NCI-H1105 treated with DMSO at 0.1 percent for 48 hours (cell line): ENCODE measurements at regions not wholly inside any gene's neighbourhood (a gene's known extent, or its start where the extent isn't known, plus 50 kb on each side); places are given as distances from the start of the nearest gene placed in this dataset.

Experiments
- DNase-seq: peaks from one replicate; lab custom pipeline; 2025; lab: John Stamatoyannopoulos, UW

DNA sequence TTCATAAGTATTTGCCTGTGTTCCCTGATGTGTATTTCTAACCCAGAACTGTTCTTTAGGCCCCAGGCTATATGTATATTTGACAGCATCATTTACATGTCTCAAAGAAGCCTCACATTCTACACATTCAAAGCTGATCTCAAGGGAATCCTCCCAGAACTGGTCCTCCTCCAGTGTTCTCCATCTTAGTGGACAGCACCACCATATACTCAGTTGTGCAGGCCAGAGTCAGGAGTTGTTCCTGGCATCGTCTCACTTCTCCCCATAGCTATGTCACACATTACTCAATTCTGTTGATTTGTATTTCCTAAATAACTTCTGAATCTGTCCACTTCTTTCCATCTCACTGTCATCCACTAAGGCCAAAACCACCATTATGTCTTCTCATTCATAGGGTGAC is 82.8 kb upstream of the TRPC3 start:
- DNase-seq: no peak

DNA sequence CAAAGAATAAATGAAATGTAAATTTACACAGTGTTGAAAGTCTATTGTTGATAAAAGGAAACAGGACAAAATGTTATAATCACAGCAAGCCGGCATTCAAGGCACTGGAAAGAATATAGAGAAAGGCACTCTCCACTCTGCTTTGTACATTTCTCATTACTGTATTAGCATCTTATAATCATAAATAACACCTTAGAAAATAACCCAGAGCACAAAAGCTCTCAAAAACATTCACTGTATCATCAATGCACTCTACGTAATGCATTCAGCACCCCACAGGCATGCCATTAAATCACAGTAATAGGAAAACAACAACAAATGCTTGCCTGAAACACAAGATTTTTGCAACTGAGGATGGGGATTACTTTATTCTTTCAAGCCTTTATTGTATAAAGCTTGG is 75.3 kb upstream of the TRPC3 start:
- DNase-seq: no peak

DNA sequence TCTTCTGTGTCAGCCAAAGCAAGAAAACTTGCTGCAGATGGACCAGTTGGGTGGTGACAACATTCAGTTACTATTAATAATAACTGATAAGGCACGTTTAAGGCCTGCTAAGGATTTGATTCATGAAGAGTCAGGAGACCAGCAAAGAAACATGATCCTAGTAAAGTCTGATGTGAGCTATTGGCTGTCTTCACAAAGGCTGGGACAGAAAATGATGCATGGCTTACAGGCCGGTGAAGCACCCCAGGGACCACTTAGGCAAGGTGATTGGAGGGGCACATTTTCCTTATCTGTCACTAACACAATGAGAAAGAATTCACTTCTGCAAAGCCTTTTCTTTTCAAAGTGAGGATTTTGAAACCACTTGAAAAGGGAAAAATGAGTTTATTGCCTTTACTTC is 65.4 kb upstream of the TRPC3 start:
- DNase-seq: no peak

DNA sequence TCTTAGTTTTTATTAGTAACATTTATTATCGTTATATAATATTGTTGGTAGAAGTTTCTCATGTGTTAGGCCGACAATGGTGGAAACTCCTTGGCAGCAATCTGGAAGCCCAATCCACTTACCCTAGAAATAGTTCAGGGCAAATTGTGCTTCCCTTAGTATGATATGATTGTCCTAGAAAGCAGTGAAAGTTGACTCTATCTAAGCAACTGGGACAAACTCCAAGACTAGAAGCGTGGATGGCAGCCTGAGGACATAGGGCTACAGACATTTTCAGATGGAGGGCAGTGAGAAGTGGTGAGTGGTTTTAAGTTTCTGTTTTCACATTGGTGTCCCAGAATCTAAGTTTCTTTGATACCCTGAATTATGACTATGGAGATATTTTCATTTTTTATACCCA is 63.3 kb upstream of the TRPC3 start:
- DNase-seq: no peak

DNA sequence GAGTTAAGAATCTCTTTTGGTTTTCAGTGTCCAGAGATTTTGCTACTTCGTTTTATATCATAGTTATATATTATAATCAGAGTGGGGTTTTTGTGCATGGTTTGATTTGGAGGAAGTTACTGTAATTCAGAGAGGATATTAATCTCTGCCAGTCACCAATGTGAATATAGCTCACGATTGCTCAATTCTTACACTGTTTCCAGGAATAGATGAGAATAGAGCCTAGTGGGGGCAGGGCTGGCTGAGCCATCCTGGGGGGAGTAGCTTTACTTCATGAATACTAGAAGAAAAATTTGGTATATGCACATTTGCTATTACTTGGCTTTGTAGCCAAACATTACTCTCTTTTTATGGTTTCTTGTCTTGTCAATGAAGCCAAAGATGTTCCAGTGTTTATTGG is 60.9 kb upstream of the TRPC3 start:
- DNase-seq: no peak

DNA sequence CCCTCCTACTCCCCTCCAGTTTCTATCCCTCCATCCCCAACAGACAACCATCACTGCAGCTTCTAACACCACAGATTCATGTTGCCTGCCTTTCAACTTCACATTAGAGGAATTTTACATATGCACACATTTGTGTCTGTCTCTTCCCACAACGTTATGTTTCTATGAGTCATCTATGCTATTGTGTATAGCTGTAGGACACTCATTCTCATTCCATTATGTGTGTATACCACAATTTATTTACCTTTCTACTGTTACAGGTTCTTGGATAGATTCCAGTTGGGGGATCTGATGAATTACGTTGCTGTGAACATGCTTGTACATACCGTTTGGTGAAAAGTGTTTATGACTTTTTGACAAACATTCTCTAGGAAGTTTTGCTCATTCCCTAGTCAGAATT is 58.8 kb upstream of the TRPC3 start:
- DNase-seq: no peak

DNA sequence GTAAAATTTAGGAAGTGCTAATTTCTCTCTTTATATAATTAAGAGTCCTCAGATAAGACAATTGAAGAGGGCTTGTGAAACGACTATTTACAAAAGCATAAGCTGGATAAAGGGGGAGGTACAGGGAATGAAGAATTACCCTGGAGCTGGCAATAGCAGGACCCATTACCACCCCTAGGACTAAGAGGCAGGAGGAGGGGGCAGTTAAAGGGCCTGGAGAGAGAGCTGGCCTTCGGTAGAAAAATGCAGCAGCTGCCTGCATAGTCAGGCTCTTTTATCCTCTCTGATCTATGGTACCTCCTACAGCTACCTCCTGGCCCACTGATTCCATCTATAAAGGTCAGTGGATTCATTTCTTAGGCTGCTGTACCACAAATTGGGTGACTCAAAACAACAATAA is 57.7 kb upstream of the TRPC3 start:
- no peak for DNase-seq

DNA sequence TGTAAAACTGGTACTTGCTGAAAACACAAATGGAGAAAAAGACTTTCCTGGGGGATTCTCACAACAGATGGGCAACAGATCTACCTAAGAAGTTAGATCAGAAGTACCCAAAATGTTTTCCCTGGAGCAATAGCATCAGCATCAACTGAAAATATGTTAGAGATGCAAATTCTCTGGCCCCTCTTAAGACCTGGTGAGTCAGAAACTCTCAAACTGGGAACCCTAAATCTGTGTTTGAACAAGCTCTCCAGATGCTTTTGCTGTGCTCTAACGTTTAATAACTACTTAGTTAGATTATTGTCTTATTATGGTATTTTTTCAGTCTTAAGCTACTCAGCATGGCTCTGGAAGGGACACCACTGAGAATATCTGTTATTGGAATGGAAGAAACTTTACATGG is 55.2 kb upstream of the TRPC3 start:
- DNase-seq: no peak

DNA sequence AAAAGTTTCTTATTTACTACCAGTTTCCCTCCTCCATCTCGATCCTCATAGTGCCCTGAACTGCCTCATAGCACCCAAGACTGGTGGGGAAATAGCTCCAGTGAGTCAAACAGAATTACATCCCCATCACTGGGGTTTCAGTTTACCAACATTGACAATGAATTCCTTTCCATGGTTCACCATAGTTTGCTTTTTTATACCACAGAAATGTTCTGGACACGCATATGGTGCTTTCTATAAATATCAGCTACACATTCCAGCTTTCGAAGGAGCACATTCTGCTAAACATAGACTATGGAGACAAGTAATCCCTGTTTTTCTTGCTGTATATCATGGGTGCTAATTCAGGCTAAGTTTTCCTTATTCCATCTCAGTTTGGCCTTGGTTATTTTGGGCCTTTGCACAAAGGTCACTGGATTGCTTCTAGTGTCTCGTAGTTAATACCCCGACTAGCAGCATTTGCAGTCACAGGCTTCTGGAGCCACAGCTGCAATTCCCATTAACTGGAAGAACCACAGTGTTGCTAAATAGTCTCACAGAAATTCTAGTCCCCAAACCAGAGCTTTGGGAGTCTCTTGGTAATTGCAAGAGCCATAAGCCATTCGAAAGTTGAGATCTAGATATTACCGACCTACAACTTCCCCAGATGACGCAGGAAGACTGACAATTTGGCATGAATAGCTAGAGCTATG is 53.4 kb upstream of the TRPC3 start:
- DNase-seq: no peak

DNA sequence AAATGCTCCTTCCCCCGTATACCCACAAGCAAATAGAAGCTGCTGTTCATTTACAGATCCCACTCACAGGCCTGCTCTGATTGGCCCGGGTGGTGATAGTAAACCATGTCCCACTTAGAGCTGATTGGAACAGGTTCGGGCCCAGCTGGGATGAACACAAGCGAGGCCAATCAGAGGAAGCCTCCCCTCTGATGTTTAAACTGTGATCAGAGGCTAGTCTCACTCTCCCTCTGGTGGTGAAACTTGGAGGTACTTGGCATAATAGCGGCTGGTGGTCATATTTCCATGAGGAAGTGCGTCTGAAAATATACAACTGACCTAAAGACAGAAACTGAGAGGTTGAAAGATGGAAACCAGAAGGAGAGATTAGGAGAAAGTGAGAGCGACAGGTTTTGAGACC is 51.5 kb upstream of the TRPC3 start:
- DNase-seq: no peak
